AG20443 (cell line): ENCODE measurements at regions not wholly inside any gene's neighbourhood (a gene's known extent, or its start where the extent isn't known, plus 50 kb on each side); places are given as distances from the start of the nearest gene placed in this dataset.
"Not testable (repeated sequence)": the region's sequence is repeated elsewhere in the genome, so short reads cannot be mapped to it uniquely, and the experiment has no call there.

Source experiments
- DNase-seq: peaks from one replicate; pipeline ENCODE4 v3.0.0; 2012; ENCODE audit warnings: low spot score, mixed read lengths

DNA sequence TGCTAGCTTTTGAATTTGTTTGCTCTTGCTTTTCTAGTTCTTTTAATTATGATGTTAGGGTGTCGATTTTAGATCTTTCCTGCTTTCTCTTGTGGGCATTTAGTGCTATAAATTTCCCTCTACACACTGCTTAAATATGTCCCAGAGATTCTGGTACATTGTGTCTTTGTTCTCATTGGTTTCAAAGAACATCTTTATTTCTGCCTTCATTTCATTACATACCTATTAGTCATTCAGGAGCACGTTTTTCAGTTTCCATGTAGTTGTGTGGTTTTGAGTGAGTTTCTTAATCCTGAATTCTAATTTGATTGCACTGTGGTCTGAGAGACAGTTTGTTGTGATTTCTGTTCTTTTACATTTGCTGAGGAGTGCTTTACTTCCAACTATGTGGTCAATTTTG lies 51.2 kb upstream of the MB21D2 start:
- not testable (repeated sequence) for DNase-seq

DNA sequence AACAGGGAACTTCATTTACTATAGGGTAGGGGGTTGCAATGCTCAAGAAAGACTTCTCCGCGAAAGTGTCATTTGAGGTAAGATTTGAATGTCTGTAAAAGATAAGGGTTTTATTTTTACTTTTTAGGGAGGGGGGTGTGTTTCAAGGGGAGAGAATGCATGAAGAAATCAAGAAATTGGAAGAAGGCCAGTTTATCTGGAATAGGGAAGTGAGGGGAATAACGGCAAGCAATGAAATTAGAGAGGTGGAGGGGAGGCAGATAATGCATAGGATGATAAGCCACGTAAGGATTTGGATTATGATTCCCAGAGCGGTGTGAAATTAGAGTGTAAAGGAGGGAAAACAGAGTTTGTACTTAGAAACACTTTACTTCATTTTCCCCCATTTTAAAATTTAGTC lies 63.0 kb upstream of the MB21D2 start:
- no peak for DNase-seq

DNA sequence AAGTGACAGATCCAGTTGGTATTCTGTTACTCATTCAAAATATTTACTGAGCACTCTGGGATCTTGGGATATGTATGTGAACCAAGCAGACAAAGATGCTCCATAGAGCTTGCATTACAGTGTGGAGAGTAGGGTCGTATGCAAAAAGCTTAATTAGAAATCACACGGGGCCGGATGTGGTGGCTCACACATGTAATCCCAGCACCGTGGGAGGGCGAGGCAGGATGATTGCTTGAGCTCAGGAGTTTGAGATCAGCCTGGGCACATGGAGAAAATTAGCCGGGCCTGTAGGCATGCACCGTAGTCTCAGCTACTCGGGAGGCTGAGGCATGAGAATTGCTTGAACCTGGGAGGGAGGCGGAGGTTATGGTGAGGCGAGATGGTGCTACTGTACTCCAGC lies 68.7 kb upstream of the MB21D2 start:
- DNase-seq: no peak

DNA sequence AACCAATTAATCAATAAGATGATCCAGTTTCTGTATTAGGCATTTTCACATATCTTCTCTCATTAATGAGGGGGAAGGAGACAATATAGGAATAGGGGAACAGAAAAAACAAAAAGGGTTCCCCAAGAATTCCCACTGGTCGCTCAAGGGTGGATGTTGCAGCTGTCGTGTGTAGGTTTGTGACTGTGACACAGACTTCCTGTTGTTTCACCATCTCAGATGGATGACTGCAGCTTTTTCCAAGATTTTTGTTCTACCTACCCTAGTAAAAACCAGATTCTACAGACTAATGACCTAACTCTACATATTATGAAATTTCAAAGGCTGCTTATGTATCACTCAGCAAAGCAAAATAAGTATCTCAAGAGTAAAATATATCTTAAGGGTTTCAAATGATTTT lies 73.7 kb upstream of the MB21D2 start:
- no peak for DNase-seq

DNA sequence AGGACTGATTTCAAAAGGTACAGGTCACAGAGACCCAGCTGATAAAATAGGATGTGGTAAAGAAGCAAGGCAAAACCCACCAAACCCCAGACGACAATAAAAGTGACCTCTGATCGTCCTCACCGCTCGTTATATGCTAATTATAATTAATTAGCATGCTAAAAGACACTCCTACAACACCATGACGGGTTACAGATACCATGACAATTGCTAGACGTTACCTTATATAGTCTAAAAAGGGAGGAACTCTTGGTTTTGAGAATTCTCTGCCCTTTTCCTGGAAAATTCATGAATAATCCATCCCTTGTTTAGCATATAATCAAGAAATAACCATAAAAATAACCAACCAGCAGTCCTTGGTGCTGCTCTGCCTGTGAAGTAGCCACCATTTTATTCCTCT lies 74.7 kb upstream of the MB21D2 start:
- DNase-seq: no peak

DNA sequence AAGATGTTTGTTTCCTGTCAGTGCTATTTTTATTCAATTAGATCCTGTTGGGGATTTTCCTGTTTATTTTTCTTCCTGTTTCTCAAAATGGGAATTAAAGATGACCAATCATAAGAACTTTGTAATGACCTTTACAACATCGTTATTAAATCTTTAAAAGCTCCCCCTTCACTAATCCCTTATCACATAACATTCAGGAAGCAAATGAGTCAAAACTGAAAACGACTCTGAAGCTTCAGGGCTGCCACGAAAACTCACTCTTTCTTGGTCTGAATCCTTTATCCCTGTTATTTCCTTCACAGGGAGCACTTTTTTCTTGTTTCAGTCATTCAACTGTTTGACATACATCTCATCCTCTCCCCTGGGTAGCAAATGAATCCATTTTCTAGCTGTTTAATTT lies 75.8 kb upstream of the MB21D2 start:
- no peak for DNase-seq

DNA sequence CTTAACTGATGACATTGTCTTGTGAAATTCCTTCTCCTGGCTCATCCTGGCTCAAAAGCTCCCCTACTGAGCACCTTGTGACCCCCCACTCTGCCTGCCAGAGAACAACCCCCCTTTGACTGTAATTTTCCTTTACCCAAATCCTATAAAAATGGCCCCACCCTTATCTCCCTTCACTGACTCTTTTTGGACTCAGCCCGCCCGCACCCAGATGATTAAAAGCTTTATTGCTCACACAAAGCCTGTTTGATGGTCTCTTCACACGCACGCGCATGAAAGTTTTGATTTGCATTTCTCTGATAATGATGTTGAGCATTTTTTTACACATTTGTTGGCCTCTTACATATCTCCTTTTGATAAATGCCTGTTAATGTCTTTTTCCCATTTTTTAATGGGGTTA lies 83.5 kb upstream of the MB21D2 start:
- not testable (repeated sequence) for DNase-seq

DNA sequence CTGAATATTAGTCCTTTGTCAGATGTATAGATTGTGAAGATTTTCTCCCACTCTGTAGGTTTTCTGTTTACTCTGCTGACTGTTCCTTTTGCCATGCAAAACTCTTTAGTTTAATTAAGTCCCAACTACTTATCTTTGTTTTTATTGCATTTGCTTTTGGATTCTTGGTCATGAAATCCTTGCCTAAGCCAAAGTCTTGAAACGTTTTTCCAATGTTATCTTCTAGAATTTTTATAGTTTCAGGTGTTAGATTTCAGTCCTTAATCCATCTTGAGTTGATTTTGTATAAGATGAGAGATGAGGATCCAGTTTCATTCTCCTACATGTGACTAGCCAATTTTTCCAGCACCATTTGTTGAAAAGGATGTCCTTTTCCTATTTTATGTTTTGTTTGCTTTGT lies 86.0 kb upstream of the MB21D2 start:
- DNase-seq: not testable (repeated sequence)

DNA sequence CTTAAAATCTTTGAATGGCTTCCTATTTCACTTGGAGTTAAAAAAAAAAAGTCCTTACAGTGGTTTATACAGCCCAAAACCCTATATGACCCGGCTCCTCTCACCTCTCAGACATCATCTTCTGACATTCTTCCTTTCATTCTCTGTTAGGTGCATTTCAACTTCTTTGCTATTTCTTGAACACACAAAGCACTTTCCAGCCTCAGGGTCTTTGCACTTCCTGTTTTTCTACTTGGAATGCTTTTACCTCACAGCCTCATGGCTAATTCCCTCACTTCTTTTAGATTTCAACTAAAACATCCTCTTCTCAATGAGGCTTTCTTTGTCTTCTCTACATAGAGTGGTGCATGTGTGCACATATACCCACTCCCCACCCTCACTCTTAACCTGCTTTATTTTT lies 91.0 kb upstream of the MB21D2 start:
- no peak for DNase-seq

DNA sequence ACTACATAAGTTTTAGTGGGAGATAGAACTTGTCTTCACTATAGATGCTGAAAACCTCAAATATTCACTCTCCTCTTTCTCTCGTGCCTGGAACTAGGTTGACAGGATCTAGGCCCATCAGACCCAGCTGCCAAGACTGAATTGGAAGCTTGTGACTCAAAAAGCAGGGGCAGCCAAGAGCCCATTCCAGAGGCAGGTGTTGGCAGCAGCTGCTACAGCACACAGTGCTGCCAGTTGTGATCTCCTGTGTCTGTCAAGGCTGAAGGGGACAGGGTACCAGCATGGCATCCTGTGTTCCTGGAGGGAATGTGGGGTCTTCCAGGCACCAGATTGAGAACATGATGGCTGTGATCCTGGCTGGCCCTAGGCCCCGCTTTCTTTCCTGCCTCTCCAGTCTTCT lies 92.5 kb upstream of the MB21D2 start:
- DNase-seq: no peak

DNA sequence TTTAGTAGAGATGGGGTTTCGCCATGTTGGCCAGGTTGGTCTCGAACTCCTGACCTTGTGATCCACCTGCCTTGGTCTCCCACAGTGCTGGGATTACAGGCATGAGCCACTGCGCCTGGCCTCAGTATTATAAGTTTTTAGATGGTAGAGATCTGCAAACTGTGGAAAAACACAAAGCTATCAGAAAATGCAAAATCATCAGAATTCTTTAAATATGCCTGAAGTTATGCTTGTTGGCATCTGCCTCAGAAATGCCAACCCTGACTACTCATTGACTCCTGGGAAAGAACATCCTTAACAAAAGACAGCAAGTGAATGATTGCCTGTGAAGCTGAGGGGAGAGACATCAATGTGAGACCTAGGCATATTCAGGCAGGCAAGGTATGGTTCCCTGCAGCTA lies 94.3 kb upstream of the MB21D2 start:
- no peak for DNase-seq

DNA sequence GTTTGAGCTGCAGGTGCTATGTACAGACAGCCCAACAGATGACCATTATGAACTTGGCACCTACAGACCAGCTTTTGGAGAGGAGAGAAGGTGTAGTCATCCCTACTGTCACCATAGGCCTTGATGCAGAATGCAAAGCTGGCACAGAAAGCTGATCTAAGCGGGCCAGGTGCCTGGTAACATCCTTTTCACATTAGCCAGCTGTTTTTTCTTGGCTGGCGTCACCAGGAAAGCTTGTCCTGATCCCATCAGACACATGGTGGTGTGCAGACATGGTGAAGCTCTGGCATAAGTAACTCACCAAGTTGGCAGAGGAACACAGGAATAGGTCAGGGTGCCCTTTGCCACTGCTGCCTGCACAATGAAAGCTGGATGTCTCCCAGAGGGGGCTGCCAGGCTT lies 97.2 kb upstream of the MB21D2 start:
- no peak for DNase-seq

DNA sequence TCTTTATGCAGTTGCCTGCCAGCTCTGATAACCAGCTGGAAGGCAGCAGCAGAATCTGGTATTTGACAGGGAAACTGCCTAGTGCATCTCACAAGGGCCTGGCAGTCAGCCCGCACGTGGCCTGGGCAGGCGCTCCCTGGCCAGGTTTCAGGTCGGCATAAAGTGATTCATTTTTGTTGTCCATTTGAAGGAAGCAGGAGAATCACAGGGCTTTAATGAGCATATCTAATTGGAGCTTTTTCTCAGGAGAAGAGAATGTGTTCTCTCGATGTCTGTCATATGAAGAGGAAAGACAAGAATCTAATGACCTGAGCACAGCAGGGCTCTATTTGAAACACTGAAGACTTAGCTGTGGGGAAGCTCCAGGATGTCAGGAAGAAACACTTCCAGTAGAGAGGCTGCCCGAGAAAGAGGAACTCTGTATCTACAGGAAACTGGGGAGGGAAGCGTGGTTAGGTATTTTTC lies 98.8 kb upstream of the MB21D2 start:
- peak; percentile 24 for DNase-seq

DNA sequence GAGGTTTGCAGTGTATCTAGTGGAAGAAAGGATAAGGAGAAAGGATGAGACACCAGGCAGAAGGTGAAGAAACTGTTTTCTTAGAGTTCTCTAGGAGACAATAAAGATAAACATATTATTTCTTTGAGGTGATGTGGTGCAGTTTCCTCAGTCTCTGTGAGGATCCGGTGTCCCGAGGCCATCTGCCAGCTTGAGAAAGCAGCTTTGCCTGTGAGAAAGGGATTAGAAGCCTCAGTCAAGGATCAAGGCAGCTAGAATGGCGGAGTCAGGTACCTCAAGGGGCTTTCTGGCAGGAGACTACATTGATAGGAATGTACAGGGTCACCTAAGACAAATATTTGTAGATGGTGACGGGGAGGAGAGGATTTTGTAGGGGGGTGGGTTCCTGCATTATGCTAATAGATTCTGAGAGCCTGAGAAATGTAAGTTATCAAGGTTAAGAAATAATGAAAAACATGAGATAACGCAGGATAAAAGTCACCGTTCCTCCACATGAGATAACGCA lies 103.9 kb upstream of the MB21D2 start:
- DNase-seq: no peak

DNA sequence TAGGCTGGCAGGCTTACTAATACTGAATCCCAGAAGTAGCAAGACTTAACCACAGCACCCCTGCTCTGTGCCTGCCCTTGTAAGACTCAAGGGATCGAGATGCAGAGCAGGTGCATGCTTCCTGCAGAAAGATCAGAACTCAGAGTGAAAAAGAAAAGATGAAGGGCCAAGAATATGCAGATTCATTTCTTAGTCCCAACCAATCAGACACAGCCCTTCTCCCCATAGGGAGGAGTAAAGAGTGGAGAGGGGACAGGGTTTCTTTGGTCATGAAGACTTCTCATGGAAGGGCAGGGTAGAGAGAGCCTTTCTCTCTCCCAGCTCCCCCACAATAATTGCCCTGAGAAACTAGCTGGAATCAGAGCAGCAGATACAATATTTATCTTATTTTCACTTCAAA lies 105.6 kb upstream of the MB21D2 start:
- no peak for DNase-seq

DNA sequence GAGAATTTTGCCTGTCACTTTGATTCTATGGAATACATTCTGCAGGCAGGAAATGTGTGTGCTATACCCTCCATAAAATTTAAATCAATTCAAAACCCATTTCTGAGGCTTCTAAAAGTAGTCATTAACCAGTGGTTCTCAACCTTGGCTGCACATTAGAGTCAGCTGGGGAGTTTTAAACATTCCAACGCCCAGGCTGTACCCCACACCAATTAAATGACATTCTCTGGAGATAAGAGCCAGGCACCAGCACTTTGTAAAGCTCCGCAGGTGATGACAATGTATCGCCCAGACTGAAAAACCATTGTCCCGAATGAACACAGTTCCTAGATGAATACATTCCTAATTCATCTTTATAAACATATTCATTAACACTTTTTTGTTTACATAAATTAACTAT lies 110.6 kb upstream of the MB21D2 start:
- DNase-seq: no peak

DNA sequence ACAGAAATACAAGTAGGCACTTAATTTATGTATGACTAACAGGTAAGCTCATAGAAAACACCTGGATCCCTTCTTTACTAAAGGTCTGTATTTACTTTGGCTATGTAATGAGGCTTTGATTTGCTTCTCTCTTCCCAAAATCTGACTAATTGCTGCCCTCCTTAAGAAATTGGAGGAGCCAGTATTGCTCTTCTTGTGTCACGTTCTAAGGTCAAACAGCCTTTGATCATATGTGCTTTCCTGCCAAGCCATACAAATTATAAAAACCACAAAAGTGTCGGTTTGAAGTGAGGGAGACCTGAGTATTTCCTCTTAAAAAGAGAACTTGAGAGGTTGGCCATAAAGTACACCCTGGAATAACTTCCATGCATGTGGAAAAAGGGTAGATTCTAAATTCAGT lies 112.1 kb upstream of the MB21D2 start:
- DNase-seq: no peak

DNA sequence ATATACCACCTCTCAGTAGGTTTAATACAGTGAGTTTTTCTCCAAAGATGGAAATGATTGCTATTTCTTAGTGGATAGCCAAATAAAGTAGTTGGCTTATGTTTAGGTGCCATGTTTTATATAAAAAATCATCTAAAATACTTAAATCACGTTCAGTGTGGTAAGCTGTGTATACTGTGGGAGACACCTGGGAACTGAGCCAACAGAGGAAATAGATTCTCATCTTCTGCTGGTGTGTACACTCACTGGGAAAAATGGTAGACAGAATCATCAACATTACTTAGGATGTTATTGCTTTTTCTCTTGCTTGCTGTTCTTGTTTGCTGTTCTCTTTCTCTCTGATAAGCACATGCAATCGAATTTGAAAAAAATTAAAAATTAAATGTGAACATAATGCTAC lies 112.6 kb upstream of the MB21D2 start:
- no peak for DNase-seq

DNA sequence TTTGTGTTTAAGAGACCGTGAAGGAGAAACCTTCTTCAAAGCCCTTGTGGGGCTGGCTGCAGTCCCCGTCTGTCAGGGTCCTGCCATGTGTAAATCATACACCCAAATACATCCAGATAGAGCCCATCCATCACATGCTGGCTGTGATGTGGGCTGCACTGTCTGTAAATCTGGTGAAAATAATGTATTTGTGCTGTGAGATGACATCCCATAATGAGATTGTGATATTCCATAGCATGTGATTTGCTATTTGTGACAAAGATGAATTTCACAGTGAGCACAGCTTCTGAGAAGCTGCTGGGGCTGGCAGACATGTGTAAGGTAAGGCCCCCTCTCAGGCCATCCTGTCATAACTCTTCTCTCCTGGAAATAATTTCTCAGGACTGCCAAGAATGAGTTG lies 114.3 kb upstream of the MB21D2 start:
- DNase-seq: no peak

DNA sequence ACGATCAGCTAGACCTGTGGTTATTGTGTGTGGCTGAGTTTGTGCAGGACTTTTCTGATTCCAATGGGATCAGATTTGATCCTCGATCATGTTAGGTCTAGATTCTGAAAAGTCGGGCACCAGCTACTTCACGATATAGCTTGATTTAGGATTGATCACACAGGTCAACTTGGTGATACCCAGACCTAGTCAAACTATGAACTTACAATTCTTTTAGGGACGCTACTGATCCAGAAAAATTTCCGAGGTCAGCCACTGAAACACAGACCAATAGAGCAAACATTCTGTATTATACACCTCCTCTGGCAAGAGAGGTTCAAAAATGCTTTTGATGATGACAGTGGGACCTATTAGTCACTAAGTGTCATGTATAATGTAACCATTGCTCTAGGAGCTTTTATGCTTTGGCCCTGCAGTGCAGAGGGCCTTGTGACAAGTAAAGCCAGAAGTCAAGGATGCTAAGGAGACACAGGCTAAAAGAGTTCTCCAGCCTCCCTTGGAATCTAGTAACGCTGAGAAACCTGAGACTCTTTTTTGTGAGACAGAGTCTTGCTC lies 115.6 kb upstream of the MB21D2 start:
- DNase-seq: no peak

DNA sequence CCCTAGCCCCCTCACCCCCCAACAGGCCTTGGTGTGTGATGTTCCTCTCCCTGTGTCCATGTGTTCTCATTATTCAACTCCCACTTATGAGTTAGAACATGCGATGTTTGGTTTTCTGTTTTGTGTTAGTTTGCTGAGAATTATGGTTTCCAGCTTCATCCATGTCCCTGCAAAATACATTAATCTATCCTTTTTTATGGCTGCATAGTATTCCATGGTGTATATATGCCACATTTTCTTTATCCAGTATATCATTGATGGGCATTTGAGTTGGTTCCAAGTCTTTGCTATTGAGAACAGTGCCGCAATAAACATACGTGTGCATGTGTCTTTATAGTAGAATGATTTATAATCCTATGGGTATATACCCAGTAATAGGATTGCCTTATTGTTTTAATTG lies 120.2 kb upstream of the MB21D2 start:
- not testable (repeated sequence) for DNase-seq

DNA sequence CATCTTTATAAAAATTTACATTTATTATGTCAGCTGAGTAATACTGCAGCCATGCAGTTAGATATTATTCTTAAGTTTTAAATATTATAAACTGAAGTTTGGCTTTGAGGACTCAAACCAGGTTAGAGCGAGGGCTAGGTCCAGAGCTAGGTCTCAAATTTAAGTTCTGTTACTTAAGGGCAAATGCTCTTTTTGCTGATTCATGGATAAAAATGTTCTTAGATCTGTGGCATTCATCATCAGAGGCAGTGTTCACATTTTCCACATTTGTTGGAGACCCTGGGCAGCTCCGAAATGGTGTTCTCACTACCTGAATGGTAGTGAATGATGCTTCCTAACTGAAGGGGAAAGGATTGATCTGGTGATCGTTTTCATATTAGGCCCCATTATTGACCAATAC lies 121.4 kb upstream of the MB21D2 start:
- DNase-seq: no peak

DNA sequence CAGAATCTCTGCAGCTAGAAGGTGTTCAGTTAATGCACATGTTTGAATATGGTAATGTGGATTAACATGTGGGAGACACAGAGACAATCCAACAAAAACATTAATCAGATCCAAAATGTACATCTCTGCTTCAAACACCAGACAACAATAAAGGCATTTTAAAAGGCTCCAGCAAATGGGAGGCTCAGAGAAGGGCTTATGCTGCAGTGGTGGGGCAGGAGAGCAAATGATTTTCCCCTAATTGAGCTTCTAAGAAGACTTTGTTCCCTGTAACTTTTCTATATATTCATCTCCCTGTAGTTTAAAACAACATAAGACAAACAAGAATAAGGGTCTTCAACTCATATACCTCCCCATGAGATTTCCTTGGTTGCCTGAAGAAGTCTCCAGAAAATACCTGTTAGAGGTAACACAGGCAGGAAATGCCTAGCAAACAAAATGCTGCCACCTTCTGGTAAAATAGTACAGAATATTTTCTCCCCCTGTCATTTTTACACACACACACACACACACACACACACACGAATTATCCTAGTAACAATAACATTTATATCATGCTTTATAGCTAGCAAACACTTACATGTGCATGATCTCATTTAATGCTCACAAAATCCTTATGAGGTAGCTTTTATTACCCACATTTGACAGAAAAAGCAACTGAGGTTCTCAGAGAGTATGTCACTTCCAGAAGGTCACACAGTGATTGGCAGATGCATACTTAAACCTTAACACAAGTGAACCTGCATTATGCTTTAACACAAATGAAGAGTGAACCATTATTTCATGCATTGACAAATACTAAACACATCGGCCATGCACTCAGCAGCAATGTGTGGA lies 123.4 kb upstream of the MB21D2 start:
- DNase-seq: peak; percentile 50

DNA sequence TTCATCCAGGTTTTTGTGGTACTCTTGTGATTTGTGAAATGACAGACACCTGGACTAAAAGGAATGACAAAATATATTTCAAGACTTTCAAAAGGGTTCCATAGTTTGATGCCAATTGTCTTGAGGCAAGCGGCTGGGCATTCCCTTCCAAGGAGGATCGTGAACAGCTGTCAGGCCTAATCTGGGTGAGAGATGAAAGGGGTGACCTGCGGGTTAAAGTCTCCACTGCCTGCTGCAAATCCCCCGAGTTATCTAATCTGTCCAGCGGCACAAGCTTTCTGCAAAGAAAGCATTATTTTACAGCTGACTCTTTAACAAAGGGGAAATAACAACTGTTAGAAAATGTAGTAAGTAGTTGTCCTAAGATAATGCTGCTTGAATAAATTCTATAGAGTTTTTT lies 128.7 kb upstream of the MB21D2 start:
- no peak for DNase-seq
